ENCODE measurements at regions not wholly inside any gene's neighbourhood (a gene's known extent, or its start where the extent isn't known, plus 50 kb on each side); places are given as distances from the start of the nearest gene placed in this dataset.

GRCh38 chr5:125140220-125140619 is 393.8 kb upstream of the ZNF608 start:
- no peak overlapping the region for H3K27ac ChIP-seq
- H3K4me3 ChIP-seq (replicated peaks in 1 of 3): no peak overlapping the region
- 86 to 89% methylated on average over 4 of the region's 4 CpGs for WGBS, 2 donors
- H3K36me3 ChIP-seq: no peaks in the 10 kb centered on the region
- no peak for DNase-seq
- no peaks in the 10 kb centered on the region for H3K27me3 ChIP-seq
- intact Hi-C loops (cut with DNase I): no loop called here
- no peak for TF ChIP-seq POLR2A (IDR thresholded peaks at IDR 0.05)
- TF ChIP-seq, protein P1, sequence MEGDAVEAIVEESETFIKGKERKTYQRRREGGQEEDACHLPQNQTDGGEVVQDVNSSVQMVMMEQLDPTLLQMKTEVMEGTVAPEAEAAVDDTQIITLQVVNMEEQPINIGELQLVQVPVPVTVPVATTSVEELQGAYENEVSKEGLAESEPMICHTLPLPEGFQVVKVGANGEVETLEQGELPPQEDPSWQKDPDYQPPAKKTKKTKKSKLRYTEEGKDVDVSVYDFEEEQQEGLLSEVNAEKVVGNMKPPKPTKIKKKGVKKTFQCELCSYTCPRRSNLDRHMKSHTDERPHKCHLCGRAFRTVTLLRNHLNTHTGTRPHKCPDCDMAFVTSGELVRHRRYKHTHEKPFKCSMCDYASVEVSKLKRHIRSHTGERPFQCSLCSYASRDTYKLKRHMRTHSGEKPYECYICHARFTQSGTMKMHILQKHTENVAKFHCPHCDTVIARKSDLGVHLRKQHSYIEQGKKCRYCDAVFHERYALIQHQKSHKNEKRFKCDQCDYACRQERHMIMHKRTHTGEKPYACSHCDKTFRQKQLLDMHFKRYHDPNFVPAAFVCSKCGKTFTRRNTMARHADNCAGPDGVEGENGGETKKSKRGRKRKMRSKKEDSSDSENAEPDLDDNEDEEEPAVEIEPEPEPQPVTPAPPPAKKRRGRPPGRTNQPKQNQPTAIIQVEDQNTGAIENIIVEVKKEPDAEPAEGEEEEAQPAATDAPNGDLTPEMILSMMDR (IDR thresholded peaks at IDR 0.05): no peak
- H3K9me3 ChIP-seq: no peaks in the 10 kb centered on the region
- no peaks in the 10 kb centered on the region for H3K4me1 ChIP-seq

GRCh38 chr5:125140855-125141254 is 394.4 kb upstream of the ZNF608 start:
- intact Hi-C loops (cut with DNase I): no loop called here
- Histone ChIP-seq H3K9me3 (no peaks in the 10 kb centered on the region), H3K27ac (no peak overlapping the region), H3K4me3 (replicated peaks in 1 of 3) (no peak overlapping the region), H3K36me3 (no peaks in the 10 kb centered on the region), H3K27me3 (no peaks in the 10 kb centered on the region), H3K4me1 (no peaks in the 10 kb centered on the region)
- TF ChIP-seq POLR2A (IDR thresholded peaks at IDR 0.05): no peak
- TF ChIP-seq, protein P1 (IDR thresholded peaks at IDR 0.05): no peak
- 51 to 59% methylated on average over 2 of the region's 2 CpGs for WGBS, 2 donors
- DNase-seq: no peak

DNA sequence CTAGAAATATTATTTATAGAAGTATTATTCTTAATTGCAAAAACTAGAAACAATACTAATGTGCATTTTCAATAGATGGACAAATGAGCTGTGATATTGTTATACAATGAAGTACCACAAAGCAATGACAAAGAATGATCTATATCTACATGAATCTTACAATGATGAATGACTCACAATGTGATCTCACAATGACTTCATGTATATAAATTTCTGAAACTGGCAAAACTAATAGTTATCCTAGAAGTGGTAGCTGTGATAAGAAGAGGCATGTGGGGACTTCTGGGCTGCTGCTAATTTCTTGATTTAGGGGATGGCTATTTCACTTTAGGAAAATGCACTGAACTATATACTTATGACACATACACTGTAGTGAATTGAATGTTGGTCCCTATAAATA is 396.0 kb upstream of the ZNF608 start:
- TF ChIP-seq, protein P1 (IDR thresholded peaks at IDR 0.05): no peak
- TF ChIP-seq POLR2A (IDR thresholded peaks at IDR 0.05): no peak
- H3K4me3 ChIP-seq (replicated peaks in 1 of 3): no peak overlapping the region
- H3K36me3 ChIP-seq: no peaks in the 10 kb centered on the region
- no peaks in the 10 kb centered on the region for H3K4me1 ChIP-seq
- H3K27me3 ChIP-seq: no peaks in the 10 kb centered on the region
- DNase-seq: no peak
- intact Hi-C loops (cut with DNase I): no loop called here
- H3K9me3 ChIP-seq: no peaks in the 10 kb centered on the region
- H3K27ac ChIP-seq: no peak overlapping the region

- no peaks in the 10 kb centered on the region for H3K4me1 ChIP-seq
- H3K27ac ChIP-seq: no peak overlapping the region
- H3K36me3 ChIP-seq: no peaks in the 10 kb centered on the region
- WGBS, 2 donors: 86% methylated on average over 2 of the region's 2 CpGs
- no peak for DNase-seq
- no peaks in the 10 kb centered on the region for H3K27me3 ChIP-seq
- TF ChIP-seq, protein P1 (IDR thresholded peaks at IDR 0.05): no peak
- TF ChIP-seq POLR2A (IDR thresholded peaks at IDR 0.05): no peak
- no peaks in the 10 kb centered on the region for H3K9me3 ChIP-seq
- H3K4me3 ChIP-seq (replicated peaks in 1 of 3): no peak overlapping the region
- intact Hi-C loops (cut with DNase I): no loop called here
Measured at GRCh38 chr5:125143011-125143410, 396.6 kb upstream of the ZNF608 start.

GRCh38 chr5:125148076-125148475 is 401.6 kb upstream of the ZNF608 start:
- Histone ChIP-seq H3K27me3 (no peaks in the 10 kb centered on the region), H3K27ac (no peak overlapping the region), H3K36me3 (no peaks in the 10 kb centered on the region), H3K4me1 (no peaks in the 10 kb centered on the region), H3K9me3 (no peaks in the 10 kb centered on the region), H3K4me3 (replicated peaks in 1 of 3) (no peak overlapping the region)
- TF ChIP-seq POLR2A (IDR thresholded peaks at IDR 0.05): no peak
- TF ChIP-seq, protein P1 (IDR thresholded peaks at IDR 0.05): no peak
- no peak for DNase-seq
- intact Hi-C loops (cut with DNase I): no loop called here
- 45 to 48% methylated on average over 1 of the region's 1 CpG for WGBS, 2 donors
